Erythroblast (primary cell): ENCODE measurements at regions not wholly inside any gene's neighbourhood (a gene's known extent, or its start where the extent isn't known, plus 50 kb on each side); places are given as distances from the start of the nearest gene placed in this dataset.
A peak's percentile ranks its signal among the peaks of the same experiment; 100 is the strongest.

ENCODE experiments used
- DNase-seq, 2 experiments: peaks; one replicate each; lab custom pipeline; 2025; lab: John Stamatoyannopoulos, UW
- GATA1 ChIP-seq: IDR thresholded peaks from 2 replicates; pipeline ENCODE4 v1.6.1; 2011; ENCODE audit warnings: low read depth, mild to moderate bottlenecking, control low read depth, low read length, moderate library complexity
- POLR2A ChIP-seq: IDR thresholded peaks from 2 replicates; pipeline ENCODE4 v1.6.1; 2011; ENCODE audit warnings: mild to moderate bottlenecking, low read length

- DNase-seq = no peak
- no peak for TF ChIP-seq GATA1
- no peak for TF ChIP-seq POLR2A
Observed at GRCh38 chr12:93202688-93203087, 175.0 kb upstream of the NUDT4 start.

GRCh38 chr12:93203361-93203760, 174.4 kb upstream of the NUDT4 start:
- TF ChIP-seq GATA1 (no peak), POLR2A (no peak)
- DNase-seq = no peak

- TF ChIP-seq GATA1 = no peak
- TF ChIP-seq POLR2A = no peak
- no peak for DNase-seq
Observed at GRCh38 chr12:93204896-93205295, 172.8 kb upstream of the NUDT4 start.

- no peak for DNase-seq
- TF ChIP-seq POLR2A (no peak), GATA1 (no peak)
Observed at GRCh38 chr12:93205361-93205760, 172.4 kb upstream of the NUDT4 start.

GRCh38 chr12:93208011-93208410, 169.7 kb upstream of the NUDT4 start:
- TF ChIP-seq GATA1 (no peak), POLR2A (no peak)

GRCh38 chr12:93214523-93215289, 163.0 kb upstream of the NUDT4 start:
- no peak for DNase-seq
- no peak for TF ChIP-seq GATA1
- TF ChIP-seq POLR2A = no peak

More at GRCh38 chr12:93208011-93208410, 169.7 kb upstream of the NUDT4 start:
- DNase-seq = no peak

- TF ChIP-seq GATA1 (no peak), POLR2A (no peak)
- DNase-seq = no peak
Observed at GRCh38 chr12:93215290-93215678, 162.4 kb upstream of the NUDT4 start.

- DNase-seq = peak; percentile 9 to 41
- no peak for TF ChIP-seq GATA1
- no peak for TF ChIP-seq POLR2A
Observed at GRCh38 chr12:93219947-93220346, 157.8 kb upstream of the NUDT4 start.

- TF ChIP-seq GATA1 (no peak), POLR2A (no peak)
- no peak for DNase-seq
Observed at GRCh38 chr12:93221841-93222240, 155.9 kb upstream of the NUDT4 start.

- DNase-seq = peak; percentile 13 to 27
- TF ChIP-seq POLR2A (no peak), GATA1 (no peak)
Observed at GRCh38 chr12:93223440-93224426, 154.0 kb upstream of the NUDT4 start.

GRCh38 chr12:93225094-93225493, 152.6 kb upstream of the NUDT4 start:
- DNase-seq = no peak
- TF ChIP-seq POLR2A = no peak
- no peak for TF ChIP-seq GATA1

- no peak for DNase-seq
- TF ChIP-seq POLR2A (no peak), GATA1 (no peak)
Observed at GRCh38 chr12:93226361-93226760, 151.4 kb upstream of the NUDT4 start.

- DNase-seq = peak; percentile 74 to 87
- TF ChIP-seq GATA1 (no peak), POLR2A (no peak)
Observed at GRCh38 chr12:93229494-93230325, 148.0 kb upstream of the NUDT4 start.

- no peak for TF ChIP-seq GATA1
- DNase-seq = no peak
Observed at GRCh38 chr12:93230326-93230720, 147.4 kb upstream of the NUDT4 start.
